Gastroesophageal sphincter (tissue), 4 donors: ENCODE measurements at regions not wholly inside any gene's neighbourhood (a gene's known extent, or its start where the extent isn't known, plus 50 kb on each side); places are given as distances from the start of the nearest gene placed in this dataset.

ENCODE experiments used
- ATAC-seq: fragments of 150-250 bp; one replicate; pipeline ENCODE4 v1.9.1; 2016; ENCODE audit warnings: mild to moderate bottlenecking, moderate library complexity
- H3K27ac ChIP-seq, 4 donors: fragments of 200-600 bp; sonication (generic) in 3 of 4; 1 replicate in 3 of 4; 2 replicates in 1 of 4; pipeline ENCODE4 v1.5.1; 2016 to 2019
- H3K27me3 ChIP-seq: fragments of 200-600 bp; sonication (generic); one replicate; pipeline ENCODE4 v1.5.1; 2019
- H3K36me3 ChIP-seq, 2 donors: fragments of 200-600 bp; sonication (generic); one replicate each; pipeline ENCODE4 v1.5.1; 2019; ENCODE audit warnings: control low read depth in 1 of 2
- H3K4me1 ChIP-seq, 3 donors: fragments of 200-600 bp; sonication (generic); 1 replicate in 2 of 3; 2 replicates in 1 of 3; pipeline ENCODE4 v1.5.1; 2016 to 2019; ENCODE audit warnings: control low read depth in 2 of 3
- H3K4me3 ChIP-seq, 2 donors: fragments of 200-600 bp; sonication (generic); one replicate each; pipeline ENCODE4 v1.5.1; 2019; ENCODE audit warnings: mild to moderate bottlenecking in 1 of 2, moderate library complexity in 1 of 2
- H3K9me3 ChIP-seq, 3 donors: fragments of 200-600 bp; sonication (generic); one replicate each; pipeline ENCODE4 v1.5.1; 2017 to 2019; ENCODE audit warnings: control low read depth in 2 of 3
- CTCF ChIP-seq, 4 experiments: fragments of 200-600 bp in 2 of 4; fragments of 450-650 bp in 2 of 4; sonication (generic) in 1 of 4; IDR thresholded peaks; one replicate each; pipeline ENCODE4 v1.5.1; 2017 to 2019; ENCODE audit warnings: antibody characterized with exemption in 4 of 4, mild to moderate bottlenecking in 2 of 4, moderate library complexity in 2 of 4
- EP300 ChIP-seq: sonication (generic); formaldehyde crosslinking; IDR thresholded peaks from one replicate; pipeline ENCODE4 v1.6.1; 2017; ENCODE audit warnings: antibody characterized with exemption, mild to moderate bottlenecking
- POLR2A ChIP-seq, 2 donors: fragments of 450-650 bp; IDR thresholded peaks; one replicate each; pipeline ENCODE4 v1.6.1; 2017; ENCODE audit warnings: antibody characterized with exemption in 2 of 2, mild to moderate bottlenecking in 2 of 2, moderate library complexity in 1 of 2
- POLR2AphosphoS5 ChIP-seq: sonication (generic); formaldehyde crosslinking; IDR thresholded peaks from one replicate; pipeline ENCODE4 v1.6.1; 2017; ENCODE audit warnings: antibody characterized with exemption
- WGBS, 2 donors: methylation state at CpG; one replicate each; pipeline ENCODE4 v1.1.5; 2018; ENCODE audit warnings: low coverage in 1 of 2; 5-methylcytosine and 5-hydroxymethylcytosine counted together

- no peaks in the 10 kb centered on the region for H3K4me1 ChIP-seq
- H3K4me3 ChIP-seq: no peak overlapping the region
- WGBS, 2 donors: 62 to 83% methylated on average over 2 to 3 of the region's 8 CpGs
- no peaks in the 10 kb centered on the region for H3K36me3 ChIP-seq
- H3K27me3 ChIP-seq: peaks cover 5% of the 10 kb centered on the region
- no peak for TF ChIP-seq EP300
- no peak for TF ChIP-seq POLR2A (IDR thresholded peaks at IDR 0.05)
- TF ChIP-seq POLR2AphosphoS5: no peak
- no peak for ATAC-seq
- no peaks in the 10 kb centered on the region for H3K9me3 ChIP-seq
- no peak overlapping the region for H3K27ac ChIP-seq
Measured at GRCh38 chr3:184460276-184460675, 80.4 kb downstream of the CHRD start.

GRCh38 chr3:184461219-184461618 lies 81.4 kb downstream of the CHRD start:
- Histone ChIP-seq H3K36me3 (no peaks in the 10 kb centered on the region), H3K4me3 (no peak overlapping the region), H3K4me1 (peaks cover 0 to 2% (median 2%) of the 10 kb centered on the region in 3 donors), H3K9me3 (no peaks in the 10 kb centered on the region), H3K27me3 (peaks cover 5% of the 10 kb centered on the region), H3K27ac (no peak overlapping the region)
- ATAC-seq: no peak
- no peak for TF ChIP-seq POLR2AphosphoS5
- 71% methylated on average over 3 of the region's 6 CpGs; no CpG with 5 or more reads in 1 of the 2 donors for WGBS, 2 donors

GRCh38 chr3:184465883-184466412 lies 86.1 kb downstream of the CHRD start:
- ATAC-seq: no peak
- Histone ChIP-seq H3K36me3 (no peaks in the 10 kb centered on the region), H3K27me3 (peaks cover 37% of the 10 kb centered on the region), H3K4me1 (peaks cover 0 to 9% (median 5%) of the 10 kb centered on the region in 3 donors), H3K27ac (no peak overlapping the region), H3K4me3 (no peak overlapping the region), H3K9me3 (no peaks in the 10 kb centered on the region)
- TF ChIP-seq POLR2AphosphoS5 (no peak), CTCF (IDR thresholded peaks at IDR 0.05) (no peak), POLR2A (IDR thresholded peaks at IDR 0.05) (no peak), EP300 (no peak)
- 94 to 100% methylated on average over 3 of the region's 5 CpGs for WGBS, 2 donors

GRCh38 chr3:184466413-184466960 lies 86.6 kb downstream of the CHRD start:
- Histone ChIP-seq H3K36me3 (no peaks in the 10 kb centered on the region), H3K4me3 (no peak overlapping the region), H3K27me3 (peaks cover 34% of the 10 kb centered on the region), H3K4me1 (peaks cover 0 to 9% (median 5%) of the 10 kb centered on the region in 3 donors), H3K27ac (no peak overlapping the region), H3K9me3 (no peaks in the 10 kb centered on the region)
- ATAC-seq: peak; percentile 51
- WGBS, 2 donors: 33 to 58% methylated on average over 5 to 7 of the region's 12 CpGs
- TF ChIP-seq CTCF (IDR thresholded peaks at IDR 0.05): no peak

GRCh38 chr3:184467171-184467570 lies 87.3 kb downstream of the CHRD start:
- Histone ChIP-seq H3K27ac (no peak overlapping the region), H3K27me3 (peaks cover 33% of the 10 kb centered on the region), H3K4me1 (peaks cover 0 to 9% (median 5%) of the 10 kb centered on the region in 3 donors), H3K9me3 (no peaks in the 10 kb centered on the region), H3K36me3 (no peaks in the 10 kb centered on the region), H3K4me3 (no peak overlapping the region)
- ATAC-seq: no peak
- no peak for TF ChIP-seq POLR2AphosphoS5
- no peak for TF ChIP-seq CTCF (IDR thresholded peaks at IDR 0.05)
- no peak for TF ChIP-seq EP300
- no peak for TF ChIP-seq POLR2A (IDR thresholded peaks at IDR 0.05)
- 60 to 80% methylated on average over 1 of the region's 9 CpGs for WGBS, 2 donors

- H3K9me3 ChIP-seq: peaks cover 0 to 7% (median 0%) of the 10 kb centered on the region in 3 donors
- H3K4me3 ChIP-seq: no peak overlapping the region
- H3K27me3 ChIP-seq: peaks cover 53% of the 10 kb centered on the region
- 75 to 82% methylated on average over 6 of the region's 6 CpGs for WGBS, 2 donors
- peaks cover 0 to 9% (median 5%) of the 10 kb centered on the region in 3 donors for H3K4me1 ChIP-seq
- no peak for ATAC-seq
- no peak overlapping the region for H3K27ac ChIP-seq
- TF ChIP-seq POLR2AphosphoS5: no peak
- TF ChIP-seq EP300: no peak
- no peak for TF ChIP-seq POLR2A (IDR thresholded peaks at IDR 0.05)
- TF ChIP-seq CTCF (IDR thresholded peaks at IDR 0.05): no peak
- no peaks in the 10 kb centered on the region for H3K36me3 ChIP-seq
Measured at GRCh38 chr3:184470551-184470950, 90.7 kb downstream of the CHRD start.
